C4-2B (cell line): ENCODE measurements at regions not wholly inside any gene's neighbourhood (a gene's known extent, or its start where the extent isn't known, plus 50 kb on each side); places are given as distances from the start of the nearest gene placed in this dataset.

Source experiments
- ZFX ChIP-seq: fragments of 450-650 bp; IDR thresholded peaks from 2 replicates; pipeline ENCODE4 v1.6.1; 2017
- TF ChIP-seq, protein P1 (sequence below): fragments of 450-650 bp; conservative IDR thresholded peaks from 2 replicates; pipeline ENCODE4 v1.5.1; 2017; ENCODE audit warnings: mild to moderate bottlenecking

DNA sequence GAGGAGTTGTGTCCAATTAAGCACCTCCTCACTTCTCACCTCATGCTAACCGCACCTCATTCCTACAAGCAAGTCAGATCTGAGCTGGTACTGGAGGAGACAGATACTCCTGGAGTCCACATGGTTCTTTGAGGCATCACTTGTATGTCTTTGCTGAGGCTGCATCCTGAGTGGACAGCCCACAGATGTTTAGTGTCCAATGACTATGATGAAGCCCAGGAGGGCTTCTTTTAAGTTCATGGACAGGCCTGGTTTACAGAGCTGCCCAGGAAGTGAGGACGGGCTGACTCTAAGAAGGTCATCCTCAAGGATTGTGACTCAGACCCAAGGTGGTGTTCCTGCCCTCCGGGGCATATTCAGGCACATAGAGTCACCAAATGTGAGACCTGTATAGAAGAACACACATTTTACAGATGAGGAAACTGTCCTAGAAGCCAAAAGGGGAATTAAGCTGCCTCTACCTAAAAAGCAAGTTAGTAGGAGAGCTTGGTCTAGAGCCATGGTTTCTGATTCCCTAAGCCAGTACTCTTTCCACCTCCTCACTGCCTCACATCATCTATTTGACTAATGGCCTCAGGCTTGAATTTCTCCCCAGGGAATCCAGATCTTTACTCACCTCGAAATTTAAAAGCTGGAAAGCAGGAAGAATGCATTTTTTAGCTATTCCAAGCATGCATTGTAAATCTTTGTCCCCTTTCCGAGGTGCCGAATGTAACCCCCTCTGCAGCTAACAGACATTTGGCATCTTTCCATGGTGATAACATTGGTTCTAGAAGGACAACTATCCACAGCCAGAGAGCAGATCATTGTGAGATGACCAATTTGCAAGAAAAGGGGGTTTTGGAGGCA lies 228.1 kb downstream of the OMA1 start:
- TF ChIP-seq, protein P1, sequence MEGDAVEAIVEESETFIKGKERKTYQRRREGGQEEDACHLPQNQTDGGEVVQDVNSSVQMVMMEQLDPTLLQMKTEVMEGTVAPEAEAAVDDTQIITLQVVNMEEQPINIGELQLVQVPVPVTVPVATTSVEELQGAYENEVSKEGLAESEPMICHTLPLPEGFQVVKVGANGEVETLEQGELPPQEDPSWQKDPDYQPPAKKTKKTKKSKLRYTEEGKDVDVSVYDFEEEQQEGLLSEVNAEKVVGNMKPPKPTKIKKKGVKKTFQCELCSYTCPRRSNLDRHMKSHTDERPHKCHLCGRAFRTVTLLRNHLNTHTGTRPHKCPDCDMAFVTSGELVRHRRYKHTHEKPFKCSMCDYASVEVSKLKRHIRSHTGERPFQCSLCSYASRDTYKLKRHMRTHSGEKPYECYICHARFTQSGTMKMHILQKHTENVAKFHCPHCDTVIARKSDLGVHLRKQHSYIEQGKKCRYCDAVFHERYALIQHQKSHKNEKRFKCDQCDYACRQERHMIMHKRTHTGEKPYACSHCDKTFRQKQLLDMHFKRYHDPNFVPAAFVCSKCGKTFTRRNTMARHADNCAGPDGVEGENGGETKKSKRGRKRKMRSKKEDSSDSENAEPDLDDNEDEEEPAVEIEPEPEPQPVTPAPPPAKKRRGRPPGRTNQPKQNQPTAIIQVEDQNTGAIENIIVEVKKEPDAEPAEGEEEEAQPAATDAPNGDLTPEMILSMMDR, result no peak
- no peak for TF ChIP-seq ZFX
